GM08714 (cell line): ENCODE measurements at regions not wholly inside any gene's neighbourhood (a gene's known extent, or its start where the extent isn't known, plus 50 kb on each side); places are given as distances from the start of the nearest gene placed in this dataset.
"Not testable (repeated sequence)": the region's sequence is repeated elsewhere in the genome, so short reads cannot be mapped to it uniquely, and the experiment has no call there.

Experiments used
- H3K4me3 ChIP-seq: fragments of 200-500 bp; sonication (Bioruptor generic); 2 replicates; pipeline ENCODE4 v1.5.1; 2014; ENCODE audit warnings: mild to moderate bottlenecking, low read length, inconsistent platforms
- ZNF274 ChIP-seq: IDR thresholded peaks from 2 replicates; pipeline ENCODE4 v1.6.1; 2012; ENCODE audit warnings: mild to moderate bottlenecking, low read depth, low read length

GRCh38 chr6:144460327-144461095, 175.4 kb downstream of the UTRN start:
- H3K4me3 ChIP-seq, result no peak overlapping the region
- no peak for TF ChIP-seq ZNF274

GRCh38 chr6:144462058-144462457, 176.9 kb downstream of the UTRN start:
- H3K4me3 ChIP-seq, result no peak overlapping the region
- no peak for TF ChIP-seq ZNF274

GRCh38 chr6:144466716-144467115, 181.6 kb downstream of the UTRN start:
- TF ChIP-seq ZNF274, result no peak
- no peak overlapping the region for H3K4me3 ChIP-seq

DNA sequence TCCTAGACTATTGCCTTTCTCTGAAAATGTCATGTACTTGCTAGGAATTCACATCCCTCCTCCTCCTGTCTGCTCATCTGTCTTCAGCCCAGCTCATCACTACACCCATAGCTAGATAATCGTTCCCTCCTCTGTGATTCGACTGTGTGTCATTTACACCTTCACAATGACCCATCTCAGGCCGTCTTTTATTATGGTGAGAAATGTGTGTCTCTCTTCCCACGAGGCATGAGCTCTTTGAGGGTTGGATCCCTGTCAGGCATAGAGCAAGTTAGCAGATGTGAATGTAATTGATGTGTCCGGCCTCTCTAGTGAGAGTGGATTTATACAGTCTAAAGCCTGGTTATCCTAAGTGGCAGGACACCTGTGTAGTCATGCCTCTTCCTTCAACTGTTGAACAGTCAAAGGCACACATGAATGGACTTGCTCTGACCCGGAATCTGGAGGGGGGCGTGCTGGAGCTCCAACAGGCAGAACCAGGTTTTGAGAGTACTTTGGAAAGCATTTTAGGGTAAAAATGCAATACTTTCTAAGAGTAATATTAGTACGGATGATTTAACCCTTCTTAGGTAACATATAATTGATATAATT, 182.1 kb downstream of the UTRN start:
- no peak overlapping the region for H3K4me3 ChIP-seq
- TF ChIP-seq ZNF274, result no peak

- H3K4me3 ChIP-seq, result no peak overlapping the region
- TF ChIP-seq ZNF274, result no peak
These were observed 182.8 kb downstream of the UTRN start for GRCh38 chr6:144467921-144468320.

- no peak overlapping the region for H3K4me3 ChIP-seq
- no peak for TF ChIP-seq ZNF274
These were observed 183.6 kb downstream of the UTRN start for GRCh38 chr6:144468709-144469108.

GRCh38 chr6:144469144-144469575, 184.0 kb downstream of the UTRN start:
- TF ChIP-seq ZNF274, result no peak
- H3K4me3 ChIP-seq, result no peak overlapping the region

DNA sequence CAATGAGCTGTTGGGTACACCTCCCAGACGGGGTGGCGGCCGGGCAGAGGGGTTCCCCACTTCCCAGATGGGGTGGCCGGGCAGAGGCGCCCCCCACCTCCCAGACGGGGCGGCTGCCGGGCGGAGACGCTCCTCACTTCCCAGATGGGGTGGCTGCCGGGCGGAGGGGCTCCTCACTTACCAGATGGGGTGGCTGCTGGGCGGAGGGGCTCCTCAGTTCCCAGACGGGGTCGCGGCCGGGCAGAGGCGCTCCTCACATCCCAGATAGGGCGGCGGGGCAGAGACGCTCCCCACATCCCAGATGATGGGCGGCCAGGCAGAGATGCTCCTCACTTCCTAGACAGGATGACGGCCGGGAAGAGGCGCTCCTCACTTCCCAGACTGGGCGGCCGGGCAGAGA, 185.1 kb downstream of the UTRN start:
- H3K4me3 ChIP-seq, result not testable (repeated sequence)

DNA sequence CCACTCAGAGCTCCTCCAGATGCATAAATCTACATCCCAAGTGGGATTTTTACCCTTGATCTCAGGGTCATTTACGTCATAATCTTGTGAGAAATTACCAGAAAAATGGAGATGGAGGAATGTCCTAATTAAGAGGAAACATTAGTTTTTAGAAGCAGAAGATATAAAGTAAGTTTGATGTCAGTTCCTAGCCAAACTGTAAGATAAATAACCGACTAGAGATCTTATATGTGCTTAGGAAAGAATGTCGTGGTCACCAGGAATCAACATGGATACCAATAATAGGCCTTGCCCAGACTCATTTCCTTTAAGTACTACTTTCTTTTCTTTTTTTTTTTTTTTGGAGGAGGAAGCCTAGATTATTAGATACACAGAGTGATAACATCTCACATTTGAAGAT, 186.9 kb downstream of the UTRN start:
- TF ChIP-seq ZNF274, result no peak
- H3K4me3 ChIP-seq, result no peak overlapping the region

DNA sequence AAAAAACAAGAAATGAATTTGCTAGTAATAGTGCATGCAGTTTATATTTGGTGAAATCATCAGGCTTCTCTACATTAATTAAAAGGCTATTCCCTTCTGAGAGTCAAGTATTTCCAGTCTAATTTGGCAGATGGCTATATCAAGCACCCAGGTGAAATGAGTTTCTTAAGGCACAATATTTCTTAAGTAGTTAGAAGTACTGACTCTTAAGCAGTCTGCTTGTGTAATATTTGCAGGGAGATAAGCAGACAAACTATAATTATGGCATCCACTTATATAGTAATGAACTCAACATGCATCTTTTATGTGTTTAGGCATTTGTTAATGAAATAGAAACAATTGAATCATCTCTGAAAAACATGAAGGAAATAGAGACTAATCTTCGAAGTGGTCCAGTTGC, 189.2 kb downstream of the UTRN start:
- no peak overlapping the region for H3K4me3 ChIP-seq
- no peak for TF ChIP-seq ZNF274

DNA sequence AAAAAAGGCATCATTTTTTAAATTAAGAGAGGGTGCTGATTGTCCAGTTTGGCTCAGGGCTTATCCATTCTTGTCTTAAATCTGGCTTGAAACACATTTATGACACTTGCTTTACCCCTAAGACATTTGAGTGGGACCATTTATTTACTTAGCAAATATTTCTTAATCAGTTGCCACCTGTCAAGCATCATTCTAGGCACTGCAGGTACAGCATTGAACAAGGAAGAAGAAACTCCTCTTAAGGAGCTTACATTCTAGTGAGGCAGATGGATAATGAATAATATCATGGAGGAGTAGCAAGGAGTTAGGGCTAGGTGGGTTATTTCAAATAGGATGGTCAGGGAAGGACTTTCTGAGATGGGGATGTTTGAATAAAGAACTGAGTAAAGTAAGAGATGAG, 189.8 kb downstream of the UTRN start:
- no peak for TF ChIP-seq ZNF274

DNA sequence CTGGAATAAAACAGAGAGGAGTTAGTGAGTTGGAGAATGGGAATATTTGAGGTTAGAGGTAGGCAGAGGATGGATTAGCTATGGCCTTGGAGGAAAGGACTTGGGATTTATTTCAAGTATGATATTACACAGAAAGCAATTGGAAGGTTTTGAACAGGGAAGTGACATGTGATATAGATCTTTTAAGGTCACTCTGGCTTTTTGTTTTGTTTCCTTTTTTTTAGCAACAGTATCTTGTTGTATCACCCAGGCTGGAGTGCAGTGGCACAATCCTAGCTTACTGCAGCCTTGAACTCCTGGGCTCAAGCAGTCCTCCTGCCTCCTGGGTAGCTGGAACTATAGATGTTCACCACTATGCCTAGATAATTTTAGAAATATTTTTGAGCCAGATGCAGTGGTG, 190.3 kb downstream of the UTRN start:
- no peak for TF ChIP-seq ZNF274

More for the DNA sequence above, 189.8 kb downstream of the UTRN start:
- no peak overlapping the region for H3K4me3 ChIP-seq

GRCh38 chr6:144476286-144476685, 191.2 kb downstream of the UTRN start:
- TF ChIP-seq ZNF274, result no peak
- H3K4me3 ChIP-seq, result no peak overlapping the region

More for the DNA sequence above, 190.3 kb downstream of the UTRN start:
- H3K4me3 ChIP-seq, result no peak overlapping the region

GRCh38 chr6:144477396-144477795, 192.3 kb downstream of the UTRN start:
- no peak for TF ChIP-seq ZNF274
- H3K4me3 ChIP-seq, result no peak overlapping the region

DNA sequence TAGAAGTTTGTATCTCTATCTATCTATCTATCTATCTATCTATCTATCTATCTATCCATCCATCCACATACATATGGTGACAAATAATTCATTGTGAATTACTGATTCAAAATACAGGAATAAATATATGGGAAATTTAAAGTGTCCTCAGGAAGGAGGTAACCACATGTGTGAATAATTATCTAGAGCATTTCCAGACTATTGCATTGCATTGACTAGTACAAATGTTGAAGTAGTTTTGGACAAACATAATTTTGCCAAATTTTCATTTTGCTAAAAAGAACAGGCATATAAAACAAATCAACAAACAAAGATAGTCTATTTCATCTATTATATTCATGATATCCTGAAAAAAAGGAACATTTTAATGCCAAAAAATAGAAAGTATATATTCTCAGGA, 192.7 kb downstream of the UTRN start:
- H3K4me3 ChIP-seq, result no peak overlapping the region
- no peak for TF ChIP-seq ZNF274
